IMR-90 (cell line): ENCODE measurements at regions not wholly inside any gene's neighbourhood (a gene's known extent, or its start where the extent isn't known, plus 50 kb on each side); places are given as distances from the start of the nearest gene placed in this dataset.

ENCODE experiments used
- ATAC-seq: fragments of 200-7000 bp; cut with Tn5 transposase; 2 replicates; pipeline ENCODE4 v1.9.1; 2020; ENCODE audit warnings: low read depth, mild to moderate bottlenecking, moderate library complexity
- BruUV-seq: library from RNA; stranded (reverse); fragments of 400-500 nt; replicated peaks from 2 replicates; lab custom pipeline; 2021; lab: Mats Ljungman, UMichigan
- CTCF ChIA-PET: fragments of 300-600 bp; formaldehyde crosslinking; extraction: SDS; loops from one replicate; lab custom pipeline; 2021; ENCODE audit warnings: antibody characterized with exemption; lab: Yijun Ruan, JAX
- POLR2A ChIA-PET: fragments of 300-600 bp; sonication (Branson Sonifier 250); formaldehyde crosslinking; loops from one replicate; lab custom pipeline; 2022; ENCODE audit warnings: antibody characterized with exemption; ENCODE audit not compliant: unreplicated experiment; lab: Charles Lee
- DNase-seq: peaks from one replicate; pipeline ENCODE4 v3.0.0; 2013
- H2AFZ ChIP-seq: replicated peaks from 2 replicates; pipeline ENCODE3; 2013; ENCODE audit warnings: low read length, mild to moderate bottlenecking; ENCODE audit not compliant: poor library complexity
- H2AK5ac ChIP-seq: 2 replicates; pipeline ENCODE4 v1.6.1; 2013; ENCODE audit warnings: low read depth, low read length, inconsistent platforms
- H2AK9ac ChIP-seq: replicated peaks from 2 replicates; pipeline ENCODE3; 2013; ENCODE audit warnings: mild to moderate bottlenecking, low read depth, low read length, moderate library complexity; ENCODE audit not compliant: poor library complexity
- H2BK120ac ChIP-seq: 2 replicates; pipeline ENCODE4 v1.6.1; 2013; ENCODE audit warnings: low read depth, low read length, inconsistent platforms
- H2BK15ac ChIP-seq: 3 replicates; pipeline ENCODE4 v1.6.1; 2013; ENCODE audit warnings: low read depth, low read length, inconsistent platforms
- H2BK20ac ChIP-seq: 2 replicates; pipeline ENCODE4 v1.6.1; 2013; ENCODE audit warnings: low read depth, mild to moderate bottlenecking, inconsistent platforms, low read length, moderate library complexity
- H2BK5ac ChIP-seq: 2 replicates; pipeline ENCODE4 v1.6.1; 2013; ENCODE audit warnings: mild to moderate bottlenecking, low read depth, low read length, inconsistent platforms; ENCODE audit not compliant: poor library complexity, severe bottlenecking
- H3K14ac ChIP-seq: replicated peaks from 2 replicates; pipeline ENCODE4 v1.6.1; 2013; ENCODE audit warnings: low read depth, low read length, inconsistent platforms
- H3K18ac ChIP-seq: 2 replicates; pipeline ENCODE4 v1.6.1; 2013; ENCODE audit warnings: low read depth, low read length, control low read depth
- H3K23ac ChIP-seq: 2 replicates; pipeline ENCODE4 v1.6.1; 2013; ENCODE audit warnings: low read depth, low read length, inconsistent platforms
- H3K27ac ChIP-seq: 2 replicates; pipeline ENCODE4 v1.5.1; 2013; ENCODE audit warnings: mild to moderate bottlenecking, control low read depth, low read length; ENCODE audit not compliant: insufficient read depth
- H3K27me3 ChIP-seq: 2 replicates; pipeline ENCODE4 v1.6.1; 2013; ENCODE audit warnings: low read length; ENCODE audit not compliant: control insufficient read depth, insufficient read depth
- H3K36me3 ChIP-seq: 2 replicates; pipeline ENCODE4 v1.6.1; 2013; ENCODE audit warnings: low read length, mixed read lengths; ENCODE audit not compliant: control insufficient read depth, insufficient read depth
- H3K4ac ChIP-seq: 2 replicates; pipeline ENCODE4 v1.6.1; 2013; ENCODE audit warnings: low read depth, low read length, inconsistent platforms
- H3K4me1 ChIP-seq: 2 replicates; pipeline ENCODE4 v1.6.1; 2013; ENCODE audit warnings: low read length, mixed read lengths; ENCODE audit not compliant: control insufficient read depth, insufficient read depth
- H3K4me2 ChIP-seq: 2 replicates; pipeline ENCODE4 v1.6.1; 2013; ENCODE audit warnings: low read depth, mild to moderate bottlenecking, control low read depth, low read length, moderate library complexity
- H3K4me3 ChIP-seq: 2 replicates; pipeline ENCODE4 v1.5.1; 2013; ENCODE audit warnings: low read depth, mild to moderate bottlenecking, control low read depth, low read length, moderate library complexity; ENCODE audit not compliant: insufficient read depth
- H3K56ac ChIP-seq: 2 replicates; pipeline ENCODE4 v1.6.1; 2013; ENCODE audit warnings: low read length, inconsistent platforms; ENCODE audit not compliant: insufficient read depth; ENCODE audit errors: extremely low read depth
- H3K79me1 ChIP-seq, 2 experiments: 2 replicates each; pipeline ENCODE4 v1.6.1; 2013; ENCODE audit warnings: low read length in 2 of 2, inconsistent platforms in 1 of 2, low read depth in 1 of 2
- H3K9ac ChIP-seq: 2 replicates; pipeline ENCODE4 v1.6.1; 2013; ENCODE audit warnings: low read depth, low read length, control low read depth
- H3K9me1 ChIP-seq: 2 replicates; pipeline ENCODE4 v1.6.1; 2013; ENCODE audit warnings: low read length, inconsistent platforms; ENCODE audit not compliant: insufficient read depth
- H3K9me3 ChIP-seq: 2 replicates; pipeline ENCODE4 v1.6.1; 2013; ENCODE audit warnings: low read length; ENCODE audit not compliant: control insufficient read depth, insufficient read depth
- H4K20me1 ChIP-seq: 2 replicates; pipeline ENCODE4 v1.6.1; 2013; ENCODE audit warnings: low read length, inconsistent platforms; ENCODE audit not compliant: insufficient read depth
- H4K5ac ChIP-seq: 2 replicates; pipeline ENCODE4 v1.6.1; 2013; ENCODE audit warnings: mild to moderate bottlenecking, low read depth, low read length, control low read depth
- H4K8ac ChIP-seq, 2 experiments: 2 replicates each; pipeline ENCODE4 v1.6.1; 2013; ENCODE audit warnings: low read depth in 2 of 2, low read length in 2 of 2, control low read depth in 1 of 2, inconsistent platforms in 1 of 2
- H4K91ac ChIP-seq: 2 replicates; pipeline ENCODE4 v1.6.1; 2013; ENCODE audit warnings: low read depth, low read length, inconsistent platforms; ENCODE audit not compliant: insufficient read depth
- BHLHE40 ChIP-seq: fragments of 150-350 bp; IDR thresholded peaks from 2 replicates; pipeline ENCODE4 v1.6.1; 2016; ENCODE audit warnings: mild to moderate bottlenecking, low read depth, low read length
- CEBPB ChIP-seq: IDR thresholded peaks from 2 replicates; pipeline ENCODE4 v1.6.1; 2012; ENCODE audit warnings: low read depth, low read length, improper control_type of control experiment
- CHD1 ChIP-seq: IDR thresholded peaks from 2 replicates; pipeline ENCODE4 v1.6.1; 2012; ENCODE audit warnings: low read depth, low read length, improper control_type of control experiment
- CTCF ChIP-seq: conservative IDR thresholded peaks from 2 replicates; pipeline ENCODE4 v1.5.1; 2012; ENCODE audit warnings: mild to moderate bottlenecking, low read depth, low read length, improper control_type of control experiment
- ELK1 ChIP-seq: fragments of 150-350 bp; IDR thresholded peaks from 2 replicates; pipeline ENCODE4 v1.6.1; 2016; ENCODE audit warnings: low read depth, mild to moderate bottlenecking, low read length, moderate library complexity, borderline replicate concordance
- FOS ChIP-seq: fragments of 150-350 bp; IDR thresholded peaks from 2 replicates; pipeline ENCODE4 v1.6.1; 2016; ENCODE audit warnings: low read depth, low read length
- MAFK ChIP-seq: IDR thresholded peaks from 2 replicates; pipeline ENCODE4 v1.6.1; 2012; ENCODE audit warnings: low read depth, low read length, improper control_type of control experiment
- MAZ ChIP-seq: IDR thresholded peaks from 2 replicates; pipeline ENCODE4 v1.6.1; 2012; ENCODE audit warnings: low read depth, mild to moderate bottlenecking, low read length, improper control_type of control experiment, moderate library complexity, borderline replicate concordance
- MXI1 ChIP-seq: IDR thresholded peaks from 2 replicates; pipeline ENCODE4 v1.6.1; 2012; ENCODE audit warnings: low read depth, mild to moderate bottlenecking, low read length, moderate library complexity, borderline replicate concordance
- NFE2L2 ChIP-seq: fragments of 150-350 bp; IDR thresholded peaks from 2 replicates; pipeline ENCODE4 v1.6.1; 2016; ENCODE audit warnings: low read depth, mild to moderate bottlenecking, low read length
- POLR2A ChIP-seq: IDR thresholded peaks from 2 replicates; pipeline ENCODE4 v1.6.1; 2012; ENCODE audit warnings: mild to moderate bottlenecking, low read depth, low read length
- RAD21 ChIP-seq: IDR thresholded peaks from 2 replicates; pipeline ENCODE4 v1.6.1; 2012; ENCODE audit warnings: low read length, improper control_type of control experiment
- RCOR1 ChIP-seq: IDR thresholded peaks from 2 replicates; pipeline ENCODE4 v1.6.1; 2012; ENCODE audit warnings: mild to moderate bottlenecking, low read length, improper control_type of control experiment; ENCODE audit not compliant: insufficient replicate concordance
- RFX5 ChIP-seq: IDR thresholded peaks from 2 replicates; pipeline ENCODE4 v1.8.0; 2012; ENCODE audit warnings: low read depth, mild to moderate bottlenecking, low read length, moderate library complexity
- SMC3 ChIP-seq: fragments of 150-350 bp; IDR thresholded peaks from 2 replicates; pipeline ENCODE4 v1.6.1; 2016; ENCODE audit warnings: low read depth, mild to moderate bottlenecking, antibody characterized with exemption, low read length, moderate library complexity
- USF2 ChIP-seq: fragments of 150-350 bp; IDR thresholded peaks from 2 replicates; pipeline ENCODE4 v1.6.1; 2017; ENCODE audit warnings: mild to moderate bottlenecking, antibody characterized with exemption, low read length, low read depth
- WGBS, 2 experiments: methylation state at CpG; one replicate each; pipeline versions ENCODE4 v1.1.5 to v1.1.7; 2013; ENCODE audit warnings: missing lambda C conversion rate in 2 of 2; ENCODE audit not compliant: insufficient read length in 1 of 2; ENCODE audit errors: extremely low coverage in 2 of 2; 5-methylcytosine and 5-hydroxymethylcytosine counted together
- dilution Hi-C: fragments of 300-500 bp; cut with HindIII; formaldehyde crosslinking; loops from one replicate; pipeline ENCODE4 v1.14.3; 2018; ENCODE audit warnings: low sequenced_read_pairs; ENCODE audit not compliant: unreplicated experiment
- in situ Hi-C: fragments of 300-500 bp; cut with MboI; formaldehyde crosslinking; loops from 3 replicates; pipeline ENCODE4 v1.14.3; 2019; ENCODE audit warnings: low sequenced_read_pairs, inconsistent platforms, mixed read lengths
- intact Hi-C: fragments of 100-400 bp; cut with micrococcal nuclease; formaldehyde crosslinking; loops from 2 replicates; pipeline ENCODE4 v1.10.0; 2022

GRCh38 chr18:29008809-29009208, 831.9 kb upstream of the CDH2 start:
- no CpG with 5 or more reads among the region's 1 CpG for WGBS, 2 experiments
- H2BK5ac ChIP-seq = no peak overlapping the region
- no peak for ATAC-seq

More at GRCh38 chr18:29008809-29009208, 831.9 kb upstream of the CDH2 start:
- no peaks in the 10 kb centered on the region for H3K27me3 ChIP-seq
- no peak overlapping the region for H3K18ac ChIP-seq
- H2AK9ac ChIP-seq = no peak overlapping the region
- TF ChIP-seq BHLHE40 = no peak
- no peak for TF ChIP-seq MAZ
- TF ChIP-seq POLR2A = no peak
- no peak for TF ChIP-seq RFX5
- no peak for TF ChIP-seq CHD1
- no peak for TF ChIP-seq MXI1
- no peak for TF ChIP-seq SMC3
- no peak for TF ChIP-seq CTCF
- TF ChIP-seq FOS = no peak
- TF ChIP-seq USF2 = no peak
- no peak for TF ChIP-seq RCOR1
- TF ChIP-seq MAFK = no peak
- no peak for TF ChIP-seq ELK1
- no peak for TF ChIP-seq CEBPB
- TF ChIP-seq RAD21 = no peak
- TF ChIP-seq NFE2L2 = no peak
- H3K23ac ChIP-seq = no peak overlapping the region
- H3K4me2 ChIP-seq = no peak overlapping the region
- H4K8ac ChIP-seq = no peak overlapping the region
- no peaks in the 10 kb centered on the region for H3K9me1 ChIP-seq
- no peaks in the 10 kb centered on the region for H4K20me1 ChIP-seq
- CTCF ChIA-PET = no interaction called here
- H3K36me3 ChIP-seq = no peaks in the 10 kb centered on the region
- no peak overlapping the region for H3K9ac ChIP-seq
- intact Hi-C loops = loop anchor here (10.0 kb wide), 1 partner anchor 426 kb away; no protein-coding TSS in a partner anchor
- H2BK120ac ChIP-seq = no peak overlapping the region
- H2BK20ac ChIP-seq = no peak overlapping the region
- H3K9me3 ChIP-seq = no peaks in the 10 kb centered on the region
- H4K5ac ChIP-seq = no peak overlapping the region
- H3K14ac ChIP-seq = no peak overlapping the region
- H3K79me1 ChIP-seq = no peaks in the 10 kb centered on the region
- H2AK5ac ChIP-seq = no peak overlapping the region
- DNase-seq = no peak
- no peak overlapping the region for H2BK15ac ChIP-seq
- dilution Hi-C loops = no loop called here
- no peak overlapping the region for H3K56ac ChIP-seq
- H3K27ac ChIP-seq = no peak overlapping the region
- no peak overlapping the region for H3K4ac ChIP-seq
- in situ Hi-C loops = no loop called here
- no peak overlapping the region for H4K91ac ChIP-seq
- H3K4me3 ChIP-seq = no peak overlapping the region
- H2AFZ ChIP-seq = no peak overlapping the region
- POLR2A ChIA-PET = no interaction called here
- BruUV-seq = no TSS peak
- no peaks in the 10 kb centered on the region for H3K4me1 ChIP-seq
